OCI-LY1 (cell line): ENCODE measurements at regions not wholly inside any gene's neighbourhood (a gene's known extent, or its start where the extent isn't known, plus 50 kb on each side); places are given as distances from the start of the nearest gene placed in this dataset.

ENCODE experiments used
- EZH2 ChIP-seq: fragments of 200-600 bp; sonication (generic), shearing (Covaris generic); IDR thresholded peaks from 2 replicates; pipeline ENCODE4 v1.8.0; 2017; ENCODE audit warnings: borderline replicate concordance, mixed run types, mild to moderate bottlenecking, antibody characterized with exemption, low read length, moderate library complexity, mixed read lengths
- TF ChIP-seq, protein P1 (sequence below): fragments of 200-600 bp; sonication (generic), shearing (Covaris generic); IDR thresholded peaks from 2 replicates; pipeline ENCODE4 v1.5.1; 2017; ENCODE audit warnings: mild to moderate bottlenecking, antibody characterized with exemption, low read length, moderate library complexity, mixed read lengths

DNA sequence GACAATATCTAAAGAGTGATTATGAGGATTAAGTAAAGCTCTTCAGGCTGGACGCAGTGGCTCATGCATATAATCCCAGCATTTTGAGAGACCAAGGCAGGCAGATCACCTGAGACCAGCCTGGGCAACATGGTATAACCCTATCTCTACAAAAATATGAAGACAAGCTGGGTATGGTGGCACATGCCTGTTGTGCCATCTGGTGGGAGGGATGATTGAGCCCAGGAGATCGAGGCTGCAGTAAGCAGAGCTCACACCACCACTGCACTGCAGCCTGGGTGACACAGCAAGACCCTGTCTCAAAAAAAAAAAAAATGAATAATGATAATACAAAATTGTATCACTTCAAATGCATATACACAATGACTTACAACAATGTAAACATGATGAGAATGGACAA is 195.6 kb upstream of the AUTS2 start:
- TF ChIP-seq, protein P1, sequence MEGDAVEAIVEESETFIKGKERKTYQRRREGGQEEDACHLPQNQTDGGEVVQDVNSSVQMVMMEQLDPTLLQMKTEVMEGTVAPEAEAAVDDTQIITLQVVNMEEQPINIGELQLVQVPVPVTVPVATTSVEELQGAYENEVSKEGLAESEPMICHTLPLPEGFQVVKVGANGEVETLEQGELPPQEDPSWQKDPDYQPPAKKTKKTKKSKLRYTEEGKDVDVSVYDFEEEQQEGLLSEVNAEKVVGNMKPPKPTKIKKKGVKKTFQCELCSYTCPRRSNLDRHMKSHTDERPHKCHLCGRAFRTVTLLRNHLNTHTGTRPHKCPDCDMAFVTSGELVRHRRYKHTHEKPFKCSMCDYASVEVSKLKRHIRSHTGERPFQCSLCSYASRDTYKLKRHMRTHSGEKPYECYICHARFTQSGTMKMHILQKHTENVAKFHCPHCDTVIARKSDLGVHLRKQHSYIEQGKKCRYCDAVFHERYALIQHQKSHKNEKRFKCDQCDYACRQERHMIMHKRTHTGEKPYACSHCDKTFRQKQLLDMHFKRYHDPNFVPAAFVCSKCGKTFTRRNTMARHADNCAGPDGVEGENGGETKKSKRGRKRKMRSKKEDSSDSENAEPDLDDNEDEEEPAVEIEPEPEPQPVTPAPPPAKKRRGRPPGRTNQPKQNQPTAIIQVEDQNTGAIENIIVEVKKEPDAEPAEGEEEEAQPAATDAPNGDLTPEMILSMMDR, result no peak
- TF ChIP-seq EZH2, result no peak
